ENCODE measurements at regions not wholly inside any gene's neighbourhood (a gene's known extent, or its start where the extent isn't known, plus 50 kb on each side); places are given as distances from the start of the nearest gene placed in this dataset.

DNA sequence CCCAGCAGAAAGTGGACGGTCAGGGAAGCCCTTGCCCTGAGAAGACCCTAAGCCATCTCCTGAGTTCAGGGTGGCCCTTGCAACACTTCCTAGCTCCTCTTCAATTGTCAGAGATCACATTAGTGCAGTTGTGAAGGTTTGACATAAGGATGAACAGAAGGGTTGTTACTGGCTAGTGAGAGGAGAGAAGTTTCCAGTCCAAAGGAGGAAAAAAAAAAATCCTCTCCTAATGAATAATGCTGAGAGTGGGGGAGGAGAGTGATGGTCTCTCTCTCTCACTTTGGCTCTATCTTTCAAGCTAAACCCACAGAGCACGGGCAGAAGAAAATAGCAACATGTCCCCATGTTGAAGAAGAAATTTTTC, 819.9 kb downstream of the BCL11A start:
- no peak for DNase-seq (ENCODE audit: low spot score)

DNA sequence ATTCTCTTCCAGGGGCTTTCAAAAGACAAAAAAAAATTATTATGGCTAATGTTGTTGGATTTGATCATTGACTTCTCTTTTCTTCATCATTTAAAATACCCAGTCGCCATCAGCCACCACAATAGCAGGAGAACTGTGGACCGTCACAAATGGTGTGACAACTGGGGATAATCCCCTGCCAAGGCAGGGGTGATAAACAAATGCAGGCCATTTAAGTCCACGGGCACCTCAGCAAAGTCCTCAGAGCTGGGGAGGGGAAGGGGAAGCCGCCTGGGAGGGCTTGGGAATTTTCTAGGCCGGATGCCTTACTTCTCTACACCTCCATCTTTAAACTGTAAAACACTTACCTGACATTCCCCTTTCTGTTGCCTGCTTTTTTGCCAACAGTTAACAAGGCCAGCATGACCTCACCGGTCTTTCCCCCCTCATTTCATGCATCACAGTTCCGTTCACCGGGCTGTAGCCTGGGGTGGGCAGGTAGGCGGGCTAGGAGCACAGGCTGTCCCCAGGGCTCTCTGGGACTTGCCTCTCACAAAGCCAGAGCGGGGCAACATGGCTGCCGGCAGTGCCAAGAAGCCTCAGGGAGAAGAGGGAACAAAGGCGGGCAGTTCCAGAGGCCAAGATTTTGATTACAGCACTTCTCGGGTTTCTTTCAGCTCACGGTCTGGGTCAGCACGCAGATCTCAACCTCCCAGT, 820.4 kb downstream of the BCL11A start:
- DNase-seq (ENCODE audit: low spot score) = no peak

DNA sequence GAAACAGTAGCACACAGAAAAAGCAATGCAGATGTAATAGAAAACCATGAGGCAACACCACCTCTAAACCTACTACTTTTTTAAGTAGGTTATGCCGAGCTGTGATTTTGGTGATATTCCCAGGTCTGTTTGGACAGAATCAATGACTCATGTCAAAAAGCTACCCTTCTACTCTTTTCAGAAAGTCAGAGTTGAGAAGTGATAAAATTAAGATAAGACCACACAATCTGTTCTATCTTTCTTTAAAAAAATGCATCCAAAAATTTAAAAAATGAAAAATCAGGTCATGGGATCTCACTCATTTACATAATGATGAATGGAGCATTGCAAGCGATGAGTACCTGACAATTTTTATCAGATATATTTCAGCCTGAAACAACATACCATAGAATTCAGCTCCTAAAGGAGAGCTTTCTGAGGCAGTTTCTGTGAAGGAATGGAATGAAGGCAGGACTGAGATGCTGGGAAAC, 826.3 kb downstream of the BCL11A start:
- no peak for DNase-seq (ENCODE audit: low spot score)

DNA sequence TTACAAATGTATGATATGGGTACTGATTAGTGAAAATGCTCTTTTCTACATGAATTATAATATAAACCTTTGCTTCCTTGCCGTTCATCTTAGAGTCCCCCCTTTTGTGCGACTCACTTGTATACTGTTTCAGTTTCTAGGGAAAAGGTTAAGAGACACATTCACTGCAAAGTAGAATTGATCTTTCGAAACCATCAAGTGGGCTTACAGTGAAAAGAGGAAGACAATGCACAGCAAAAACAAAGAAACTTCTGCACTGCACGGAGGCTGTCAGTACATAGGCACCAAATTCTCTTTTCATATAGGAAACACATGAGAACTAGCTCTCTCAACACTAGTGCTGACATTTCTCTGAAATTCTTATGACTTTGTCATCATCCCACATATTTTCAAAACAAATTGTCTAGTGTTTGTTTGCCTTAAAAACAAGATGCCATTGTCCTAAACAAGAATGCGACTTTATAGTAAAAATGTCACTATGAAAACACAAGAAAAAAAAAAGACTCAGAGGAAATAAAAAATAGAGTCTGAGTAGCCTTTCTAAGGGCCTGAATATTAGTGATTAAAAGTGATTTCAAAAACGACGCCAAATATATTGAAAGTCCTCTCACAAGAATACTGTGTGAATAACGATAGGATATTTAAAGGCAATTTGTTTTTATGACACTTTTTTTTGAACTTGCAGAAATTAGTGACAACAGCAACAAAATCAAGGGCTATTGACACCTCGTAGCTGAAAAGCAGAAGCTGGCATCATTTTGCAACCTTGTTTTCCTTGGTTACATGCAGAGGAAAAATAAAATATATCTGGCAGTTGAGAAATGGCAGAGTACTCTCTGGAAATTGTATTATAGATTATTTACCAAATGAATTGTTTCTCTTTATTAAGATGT, 827.0 kb downstream of the BCL11A start:
- no peak for DNase-seq (ENCODE audit: low spot score)

DNA sequence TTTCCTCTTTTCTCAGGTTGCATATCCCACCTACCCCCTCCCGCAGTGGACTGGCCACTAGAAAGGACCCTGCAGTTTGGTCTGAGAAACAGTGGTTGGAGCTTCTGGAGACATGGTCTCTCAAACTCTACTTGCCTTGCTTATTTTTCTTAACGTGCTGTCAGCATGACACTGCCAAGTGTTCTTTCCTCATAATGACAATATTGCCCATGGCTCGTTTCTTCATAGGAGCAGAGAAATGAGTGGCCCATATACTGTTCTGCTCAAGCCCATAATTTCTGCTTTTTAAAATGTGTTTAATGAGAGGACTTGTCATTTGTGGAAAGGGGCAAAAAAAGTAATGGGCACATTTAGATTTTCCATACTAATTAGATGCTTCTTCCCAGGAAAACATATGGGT, 828.7 kb downstream of the BCL11A start:
- no peak for DNase-seq (ENCODE audit: low spot score)

DNA sequence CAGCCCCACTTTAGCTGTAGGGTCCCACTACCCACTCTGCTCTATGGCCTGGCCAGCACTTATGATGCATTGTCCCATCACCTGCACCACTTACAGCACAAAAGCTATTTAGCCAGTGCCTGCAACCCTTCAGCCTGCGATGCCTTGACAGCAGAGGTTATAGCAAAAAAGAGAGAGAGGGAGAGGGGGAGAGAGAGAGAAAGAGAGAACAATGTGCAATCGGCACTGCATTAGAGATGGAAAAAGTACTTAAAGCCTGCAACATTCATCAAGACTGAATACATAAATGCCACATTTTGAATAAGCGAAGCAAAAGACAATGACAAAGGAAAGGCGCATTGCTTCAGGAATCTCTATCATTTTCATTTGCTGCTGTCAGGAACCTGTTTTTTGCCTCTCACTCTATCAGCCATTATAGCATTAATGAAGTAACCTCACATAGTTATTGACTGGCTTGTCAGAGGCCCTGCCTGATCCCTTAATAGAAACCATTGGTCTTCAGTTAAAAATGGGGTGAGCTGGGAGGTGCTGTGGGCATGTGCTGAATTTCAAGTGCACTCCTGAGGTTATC, 833.1 kb downstream of the BCL11A start:
- DNase-seq (ENCODE audit: low spot score) = no peak

DNA sequence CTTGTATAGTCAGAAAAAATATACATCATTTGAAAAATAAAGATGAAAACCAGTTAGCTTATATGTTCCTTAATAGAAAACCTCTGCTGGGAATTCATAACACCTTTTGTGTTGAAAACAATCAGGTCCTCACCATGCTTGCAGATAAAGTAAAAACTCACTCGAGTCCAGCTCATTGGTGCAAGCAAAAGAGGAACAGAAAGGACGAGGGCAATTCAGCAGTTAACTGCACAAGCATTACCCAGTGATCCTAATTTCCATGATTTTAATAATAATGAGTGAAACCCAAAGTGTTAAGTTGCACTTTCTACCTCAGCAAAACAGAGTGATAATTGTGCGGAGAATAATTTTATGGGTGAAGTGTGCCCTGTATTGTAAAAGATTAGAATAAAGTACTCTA, 839.9 kb downstream of the BCL11A start:
- no peak for DNase-seq (ENCODE audit: low spot score)

DNA sequence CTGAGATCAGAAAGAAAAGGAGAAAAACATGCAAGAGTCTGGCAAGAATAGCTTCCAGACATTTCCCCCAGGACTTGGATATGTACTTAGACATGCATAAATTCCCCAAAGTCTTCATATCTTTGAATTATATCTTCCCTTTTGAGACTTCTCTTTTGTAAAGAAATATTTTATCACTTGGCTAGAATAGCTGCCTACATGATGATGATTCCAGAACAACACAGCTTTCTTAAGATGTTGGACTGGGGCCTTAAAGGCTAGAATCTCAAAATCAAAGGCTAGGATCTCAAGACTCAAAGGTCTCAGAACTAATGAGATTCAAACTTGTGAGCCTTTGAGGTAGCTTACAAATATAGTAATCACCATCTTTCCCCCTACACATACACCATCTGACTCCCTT, 842.3 kb downstream of the BCL11A start:
- no peak for DNase-seq (ENCODE audit: low spot score)

DNA sequence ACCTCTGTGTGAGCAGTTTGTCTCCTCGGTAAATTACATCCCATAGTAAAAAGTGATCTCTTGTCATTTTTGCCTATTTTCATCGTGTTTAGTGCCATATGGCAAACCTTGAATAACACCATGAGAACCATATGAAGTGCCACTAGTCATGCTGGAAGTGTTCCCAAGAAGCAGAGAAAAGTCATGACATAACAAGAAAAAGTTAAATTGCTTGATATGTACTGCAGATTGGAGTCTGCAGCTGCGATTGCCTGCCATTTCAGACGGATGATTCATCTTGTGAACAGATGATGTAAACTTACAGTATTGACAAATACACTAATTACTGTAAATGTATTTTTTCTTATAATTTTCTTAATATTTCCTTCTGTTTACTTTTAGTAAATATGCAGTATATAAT, 846.7 kb downstream of the BCL11A start:
- DNase-seq (ENCODE audit: low spot score) = no peak

DNA sequence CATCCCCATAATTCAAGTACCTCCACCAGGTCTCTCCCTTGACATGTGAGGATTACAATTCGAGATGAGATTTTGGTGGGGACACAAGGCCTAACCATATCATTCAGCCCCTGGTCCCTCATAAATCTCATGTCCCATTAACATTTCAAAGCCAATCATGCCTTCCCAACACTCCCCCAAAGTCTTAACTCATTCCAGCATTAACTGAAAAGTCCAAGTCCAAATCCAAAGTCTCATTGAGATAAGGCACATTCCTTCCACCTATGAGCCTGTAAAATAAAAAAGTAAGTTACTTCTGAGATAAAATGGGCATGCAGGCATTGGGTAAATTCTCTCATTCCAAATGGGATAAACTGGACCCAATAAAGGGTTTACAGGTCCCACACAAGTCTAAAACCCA, 849.7 kb downstream of the BCL11A start:
- no peak for DNase-seq (ENCODE audit: low spot score)

DNA sequence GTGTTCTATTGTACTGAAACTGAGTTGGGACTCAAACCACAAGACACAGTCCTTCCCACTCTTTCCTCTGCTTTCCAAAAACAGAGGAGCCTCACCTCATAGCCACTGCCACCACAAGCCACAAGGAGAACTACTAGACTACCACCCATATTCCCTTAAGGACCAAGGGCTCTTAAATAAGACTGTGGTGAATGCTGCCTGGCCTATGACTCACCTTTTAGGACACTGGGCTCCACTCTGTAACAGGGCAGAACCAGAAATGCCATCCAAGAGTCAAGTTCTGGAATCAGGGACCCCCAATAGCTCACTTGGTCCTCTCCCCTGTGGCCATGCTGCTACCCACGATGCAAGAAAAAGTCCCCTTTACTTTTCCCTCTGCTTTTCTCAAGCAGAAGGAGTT, 851.4 kb downstream of the BCL11A start:
- DNase-seq (ENCODE audit: low spot score) = no peak

DNA sequence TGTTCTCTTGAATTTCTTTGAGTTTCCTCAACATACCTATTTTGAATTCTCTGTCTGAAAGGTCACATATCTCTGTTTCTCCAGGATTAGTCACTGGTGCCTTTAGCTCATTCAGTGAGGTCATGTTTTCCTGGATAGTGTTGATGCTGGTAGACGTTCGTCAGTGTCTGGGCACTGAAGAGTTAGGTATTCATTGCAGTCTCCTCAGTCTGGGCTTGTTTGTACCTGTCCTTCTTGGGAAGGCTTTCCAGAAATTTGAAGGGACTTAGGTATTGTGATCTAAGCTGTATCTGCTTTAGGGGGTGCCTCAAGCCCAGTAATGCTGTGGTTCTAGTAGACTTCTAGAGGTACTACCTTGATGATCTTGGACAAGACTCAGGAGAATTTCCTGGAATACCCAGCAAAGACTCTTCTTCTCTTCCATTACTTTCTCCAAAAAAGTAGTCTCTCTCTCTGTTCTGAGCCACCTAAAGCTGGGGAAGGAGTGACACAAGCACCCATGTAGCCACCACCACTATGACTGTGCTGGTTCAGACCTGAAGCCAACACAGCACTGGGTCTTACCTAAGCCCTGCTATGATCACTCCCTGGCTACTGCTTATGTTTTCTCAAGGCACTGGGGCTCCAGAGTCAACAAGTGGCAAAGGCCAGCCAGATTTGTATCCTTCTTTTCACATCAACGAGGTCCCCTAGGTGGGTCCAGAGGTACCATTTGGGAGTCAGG, 852.0 kb downstream of the BCL11A start:
- DNase-seq (ENCODE audit: low spot score) = no peak

DNA sequence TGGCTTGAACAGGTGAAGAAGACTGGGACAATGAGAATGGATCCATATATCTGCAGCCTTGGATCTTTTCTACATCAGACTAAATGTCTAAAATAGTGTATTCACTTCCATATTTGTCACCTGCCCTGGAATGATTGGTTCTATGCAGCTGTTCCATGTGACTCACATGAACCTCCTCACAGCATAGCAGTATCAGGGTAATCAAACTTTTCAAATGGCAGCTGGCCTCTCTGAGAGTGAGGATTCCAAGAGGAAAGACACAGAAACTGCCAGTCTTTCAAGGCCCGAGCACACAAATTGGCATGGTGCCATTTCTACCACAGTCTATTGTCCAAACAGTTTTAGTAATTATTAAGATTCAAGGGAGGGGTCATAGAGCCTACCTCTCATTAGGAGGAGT, 859.3 kb downstream of the BCL11A start:
- DNase-seq (ENCODE audit: low spot score) = no peak

DNA sequence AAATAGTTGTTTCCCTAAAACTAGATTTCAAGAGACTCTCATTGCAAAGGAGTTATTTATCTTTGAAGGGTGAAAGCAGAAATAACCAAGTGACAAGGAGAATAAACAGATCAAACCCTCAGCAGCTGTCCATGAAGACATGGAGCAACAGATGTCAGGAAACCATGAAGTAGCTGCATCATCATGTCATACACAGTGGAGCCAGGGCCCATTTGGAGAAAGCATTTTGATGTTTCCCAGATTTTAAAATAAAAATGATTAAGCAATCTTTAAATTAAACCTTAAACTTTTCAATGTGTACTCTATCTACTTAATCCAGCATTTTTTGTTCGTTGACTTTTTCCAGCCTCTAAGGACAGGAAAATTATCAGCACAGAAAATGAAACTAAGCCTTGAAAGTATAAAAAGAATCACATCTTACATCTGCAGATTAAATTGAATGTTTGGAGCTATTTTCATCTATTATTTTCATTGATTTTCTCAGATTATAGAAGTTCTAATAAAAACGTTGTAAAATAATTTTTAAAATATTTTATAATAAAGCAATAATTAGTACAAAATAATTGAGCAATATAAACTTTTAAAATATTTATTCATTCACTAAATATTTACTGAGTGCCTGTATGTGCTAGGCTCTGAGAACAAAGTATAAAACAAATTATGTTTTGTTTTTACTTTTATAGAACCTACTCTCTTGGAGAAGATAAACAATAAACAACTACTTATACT, 860.1 kb downstream of the BCL11A start:
- DNase-seq (ENCODE audit: low spot score) = no peak

DNA sequence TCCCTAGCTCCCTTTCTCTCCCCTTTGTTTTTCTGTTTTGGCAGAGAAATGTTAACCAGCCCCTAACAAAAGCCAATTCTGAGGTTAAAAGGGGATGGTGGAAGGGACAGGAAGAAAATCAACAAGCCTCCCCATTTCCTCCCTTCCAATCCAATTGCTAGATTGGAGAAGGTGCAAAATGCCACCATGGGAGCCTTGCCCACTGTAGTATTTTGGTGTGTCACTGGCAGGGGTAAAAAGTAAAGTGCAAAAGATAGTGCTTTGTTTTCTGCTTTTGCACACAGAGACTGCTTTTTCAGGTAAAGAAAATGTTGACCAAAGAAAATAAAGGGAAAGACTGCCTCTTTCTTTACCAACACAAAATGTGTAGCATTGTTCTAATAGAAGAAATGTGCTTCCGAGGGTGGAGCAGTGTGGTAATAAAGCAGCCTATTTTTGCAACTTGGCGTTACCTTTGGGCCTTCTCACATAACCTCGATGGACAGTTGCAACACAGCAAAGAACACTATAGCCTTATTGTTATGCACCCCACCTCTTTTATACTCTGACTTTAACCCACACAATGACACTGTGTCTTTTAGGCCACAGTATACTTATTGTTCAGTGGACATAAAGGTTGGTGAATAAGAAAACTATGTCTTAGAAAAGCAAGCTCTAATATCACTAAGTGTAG, 861.8 kb downstream of the BCL11A start:
- no peak for DNase-seq (ENCODE audit: low spot score)

DNA sequence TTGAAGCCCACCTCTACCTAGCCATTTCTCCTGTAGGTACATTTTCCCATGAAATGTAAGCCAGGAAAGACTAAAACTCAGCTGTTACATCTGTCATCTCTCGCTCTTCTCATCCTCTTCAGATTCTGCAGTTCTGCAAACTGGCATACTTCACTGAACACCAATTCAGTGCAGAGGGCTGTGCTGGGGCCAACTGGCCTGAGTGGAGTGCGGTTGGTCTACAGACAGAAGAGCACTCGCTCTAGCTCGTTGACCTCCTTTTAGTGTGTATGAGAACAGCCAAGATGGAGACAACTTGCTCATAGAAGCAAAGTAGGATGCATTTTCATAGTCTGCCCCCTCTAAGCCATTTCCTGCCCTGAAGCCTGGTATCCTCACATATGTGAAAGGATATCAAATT, 862.6 kb downstream of the BCL11A start:
- no peak for DNase-seq (ENCODE audit: low spot score)

DNA sequence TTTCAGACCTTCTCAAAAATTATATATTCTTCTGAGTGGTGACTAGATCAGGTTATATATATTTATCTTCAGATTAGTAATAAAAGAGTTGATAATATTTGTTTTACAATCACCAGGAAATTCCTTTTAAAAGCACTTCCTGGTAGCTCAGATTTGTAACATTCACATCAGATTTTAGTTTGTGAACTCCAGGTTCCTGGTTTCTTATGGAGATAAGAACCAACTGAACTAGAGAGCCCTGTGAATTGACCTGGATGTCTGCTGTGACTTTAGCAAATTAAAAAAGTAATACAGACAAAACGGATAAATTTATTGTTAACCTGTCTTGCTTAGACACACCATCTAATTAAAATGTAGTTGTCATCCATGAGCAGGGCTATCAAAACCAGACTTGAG, 868.7 kb downstream of the BCL11A start:
- no peak for DNase-seq (ENCODE audit: low spot score)

DNA sequence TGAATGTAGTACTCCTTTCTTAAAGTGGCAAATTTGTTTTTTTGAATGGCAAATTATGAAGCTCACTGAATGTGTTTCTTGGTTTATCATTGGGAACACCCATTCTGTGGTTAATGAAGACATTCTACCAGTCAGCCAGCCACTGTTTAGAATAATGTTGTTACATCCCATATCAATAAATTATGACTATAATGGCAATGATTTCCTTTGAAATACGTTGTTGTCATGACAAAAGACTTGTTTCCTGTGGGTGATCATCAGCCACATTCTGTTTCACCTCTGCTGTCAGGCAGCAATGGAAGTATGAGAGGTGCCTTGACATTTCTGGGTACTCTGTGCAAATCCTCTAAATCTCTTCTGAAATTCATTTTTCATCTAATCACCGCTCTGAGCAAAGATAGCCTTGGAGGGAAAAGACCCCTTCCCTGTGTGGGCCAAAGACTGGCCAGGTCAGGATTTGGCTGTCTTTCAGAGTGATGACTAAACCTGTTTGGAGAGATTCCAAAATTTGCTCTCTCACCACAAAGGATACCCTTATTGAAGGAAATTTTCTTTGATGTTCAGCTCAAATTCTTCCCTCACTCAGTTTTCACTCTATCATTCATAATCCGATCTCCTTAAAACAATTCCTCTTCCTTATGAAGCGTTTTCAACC, 869.2 kb downstream of the BCL11A start:
- no peak for DNase-seq (ENCODE audit: low spot score)

DNA sequence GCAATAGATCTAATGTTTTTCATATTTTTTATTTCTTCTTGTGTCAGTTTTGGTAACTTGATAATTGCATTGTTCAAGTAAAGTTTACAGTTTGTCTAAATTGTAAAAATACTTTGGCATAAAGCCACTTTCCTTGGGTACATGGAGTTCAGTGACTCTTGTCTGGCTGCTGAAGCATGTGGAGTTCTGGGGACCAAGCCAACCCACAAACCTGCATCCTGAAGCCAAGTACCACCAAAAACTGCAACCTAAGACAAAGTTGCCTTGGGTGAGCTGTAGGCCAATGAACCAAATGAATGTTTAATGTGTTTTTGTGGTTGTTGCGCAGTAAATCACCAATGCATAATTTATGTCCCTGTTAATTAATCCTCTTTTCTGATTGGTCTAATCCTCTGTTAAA, 872.6 kb downstream of the BCL11A start:
- no peak for DNase-seq (ENCODE audit: low spot score)

DNA sequence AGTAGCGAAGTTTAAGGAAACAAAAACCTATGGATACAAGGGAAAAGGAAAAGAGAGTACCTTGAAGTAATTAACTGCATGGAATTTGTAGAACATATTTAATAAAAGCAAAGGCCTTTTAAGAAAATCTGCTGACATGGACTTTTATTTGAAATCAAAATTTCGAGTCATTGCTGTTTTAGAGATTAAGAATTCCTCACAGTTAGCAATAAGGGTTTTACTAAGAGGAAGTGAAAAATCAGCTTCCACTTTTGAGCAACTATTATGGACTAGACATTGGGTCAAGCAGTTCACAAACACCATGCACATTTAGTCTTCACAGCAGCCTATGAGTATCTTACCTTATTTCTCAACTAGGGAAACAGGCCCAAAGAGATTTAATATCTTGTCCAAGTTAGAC, 876.3 kb downstream of the BCL11A start:
- DNase-seq (ENCODE audit: low spot score) = no peak

DNA sequence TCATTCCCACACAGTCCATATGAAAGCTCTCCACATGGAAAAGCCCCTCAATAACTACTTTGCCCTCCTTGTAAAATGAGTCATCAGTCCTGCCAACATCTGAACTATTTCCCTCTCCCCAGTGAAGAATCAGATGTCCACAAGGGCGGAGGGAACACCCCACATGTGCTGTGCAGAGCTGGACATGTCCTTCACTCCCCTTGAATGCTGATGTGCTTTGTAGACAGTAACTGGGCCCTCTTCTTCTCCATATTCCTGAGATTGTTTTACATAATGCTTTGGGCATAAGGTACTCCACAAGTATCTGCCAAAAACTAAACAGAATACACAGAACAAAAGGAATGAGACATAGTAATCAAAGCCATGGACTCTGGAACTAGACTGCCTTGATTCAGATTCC, 879.4 kb downstream of the BCL11A start:
- no peak for DNase-seq (ENCODE audit: low spot score)

Data from AG08395 (cell line).